HG03025 (cell line): ENCODE measurements at regions not wholly inside any gene's neighbourhood (a gene's known extent, or its start where the extent isn't known, plus 50 kb on each side); places are given as distances from the start of the nearest gene placed in this dataset.

Experiments used
- ATAC-seq: cut with Tn5 transposase; IDR thresholded peaks from one replicate; pipeline ENCODE4 v1.9.1; 2021; ENCODE audit warnings: mild to moderate bottlenecking, moderate library complexity; ENCODE audit not compliant: unreplicated experiment, low FRiP score

DNA sequence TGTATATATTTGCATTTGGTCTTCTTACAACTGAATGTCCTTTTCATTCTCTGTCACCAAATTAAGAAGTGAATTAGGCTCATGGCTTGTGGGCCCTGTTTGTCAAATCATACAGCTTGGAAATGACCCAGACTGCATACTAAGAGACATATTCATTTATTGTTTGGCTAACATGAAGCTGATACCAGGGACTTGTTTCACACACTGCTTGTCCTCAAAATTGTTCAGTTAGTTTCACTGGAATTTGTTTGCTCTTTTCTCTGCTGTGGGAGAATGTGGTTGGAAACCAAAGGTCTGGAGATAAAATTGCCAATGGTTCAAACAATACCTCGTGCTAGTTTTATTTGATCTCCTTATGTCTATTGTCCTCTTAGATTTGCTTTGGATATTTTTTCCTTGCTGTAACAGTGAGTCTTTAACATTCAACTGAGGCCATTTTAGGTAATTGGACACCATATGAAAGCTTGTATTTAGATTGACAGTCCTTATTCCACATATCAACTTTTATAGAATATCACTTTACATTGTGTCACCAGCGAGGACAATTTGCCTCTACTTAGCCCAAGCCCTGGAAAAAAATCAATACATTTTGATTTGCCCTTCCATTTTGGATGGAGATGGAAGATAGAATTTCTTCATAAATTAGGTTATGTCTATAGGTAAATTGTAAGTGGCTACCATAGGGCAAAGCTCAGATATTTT lies 144.3 kb upstream of the MTAP start:
- ATAC-seq = no peak

DNA sequence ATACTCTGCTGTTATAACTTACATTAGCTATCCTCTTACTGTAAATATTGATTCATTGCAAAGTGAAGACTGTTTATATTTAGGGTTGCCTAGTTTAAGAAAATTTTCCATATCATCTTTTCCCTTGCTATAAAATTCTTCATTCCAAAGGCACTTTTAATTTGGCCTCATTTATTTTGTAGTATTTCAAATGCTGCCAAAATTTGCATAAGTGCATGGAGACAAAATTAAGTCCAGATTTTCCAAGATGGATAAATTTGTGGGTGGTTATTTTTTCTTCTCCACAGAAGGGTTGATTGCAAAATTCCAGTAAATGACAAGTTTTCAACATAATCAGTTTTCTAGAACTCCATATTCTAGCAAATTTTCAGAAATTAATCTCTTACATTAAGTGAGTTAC lies 141.5 kb upstream of the MTAP start:
- no peak for ATAC-seq

DNA sequence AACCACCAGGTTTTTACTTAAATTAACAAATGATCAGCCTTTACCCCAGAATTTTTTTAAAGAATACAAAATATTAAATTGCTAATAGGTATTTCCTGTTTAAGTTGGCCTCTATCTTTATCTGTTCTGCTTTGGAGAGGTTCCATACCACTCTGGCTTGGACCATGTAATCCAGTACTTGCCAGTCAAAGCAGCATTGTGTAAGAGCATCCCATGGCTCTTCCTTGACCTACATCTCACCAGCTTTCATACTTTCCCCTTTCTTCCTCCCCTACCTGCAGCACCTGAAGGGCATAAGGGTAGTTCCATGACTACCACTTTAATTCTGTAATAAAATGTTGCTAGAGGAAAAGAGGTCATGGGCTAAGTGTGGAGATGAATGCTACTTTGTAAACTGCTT lies 140.8 kb upstream of the MTAP start:
- no peak for ATAC-seq

DNA sequence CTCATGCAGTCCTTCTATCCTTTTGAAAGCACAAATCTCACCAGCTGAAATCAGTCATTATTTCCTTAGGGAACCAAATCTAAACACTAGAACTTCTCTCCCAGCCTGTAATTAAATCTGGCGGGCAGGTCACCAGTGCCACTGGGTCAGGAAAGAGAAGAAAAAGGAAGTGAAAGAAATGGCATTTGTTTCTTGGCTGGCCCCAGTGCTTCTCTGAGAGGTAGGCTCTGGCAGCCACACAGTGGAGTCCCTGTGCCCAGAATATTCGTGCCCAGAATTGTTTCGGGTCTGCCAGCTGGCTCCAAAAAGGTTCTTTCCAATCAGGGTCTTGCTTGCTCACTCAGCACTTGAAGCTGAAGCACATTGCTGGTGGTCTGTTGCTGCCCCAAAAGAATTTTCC lies 133.9 kb upstream of the MTAP start:
- no peak for ATAC-seq

DNA sequence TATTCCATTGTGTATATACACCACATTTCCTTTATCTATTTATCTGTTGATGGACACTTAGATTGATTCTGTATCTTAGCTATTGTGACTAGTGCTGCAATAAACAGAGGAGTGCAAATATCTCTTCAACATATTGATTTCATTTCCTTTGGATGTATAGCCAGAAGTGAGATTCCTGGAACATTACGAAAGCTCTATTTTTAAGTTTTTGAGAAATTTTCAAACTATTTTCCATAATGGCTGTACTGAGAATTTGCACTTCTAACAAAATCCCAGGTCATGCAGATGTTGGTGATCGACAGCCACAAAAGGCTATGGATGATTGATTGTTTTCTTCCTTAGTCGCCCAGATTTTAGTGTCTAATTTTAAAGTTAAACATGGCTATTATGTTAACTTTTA lies 132.7 kb upstream of the MTAP start:
- no peak for ATAC-seq

GRCh38 chr9:21670374-21670773 lies 132.1 kb upstream of the MTAP start:
- no peak for ATAC-seq

DNA sequence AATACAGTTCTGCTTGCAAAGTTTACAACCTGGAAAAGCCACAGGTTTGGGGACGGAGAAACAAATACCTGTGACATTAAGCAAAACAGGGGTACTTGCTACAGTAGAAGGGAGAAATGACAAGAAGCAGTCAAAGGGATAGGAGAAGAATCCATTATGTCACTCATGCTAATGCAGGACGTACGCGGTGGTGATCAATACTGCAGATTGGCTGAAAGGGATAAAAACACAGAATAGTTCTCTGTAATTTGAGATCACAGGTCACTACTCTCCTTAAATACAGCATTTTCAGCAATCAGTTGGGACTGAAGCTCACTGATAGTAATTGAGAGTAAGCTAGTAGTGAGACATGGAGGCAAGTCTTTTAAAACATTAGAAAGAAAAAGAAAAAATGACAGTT lies 130.3 kb upstream of the MTAP start:
- ATAC-seq = no peak

- no peak for ATAC-seq
Observed at GRCh38 chr9:21672761-21673160, 129.7 kb upstream of the MTAP start.

DNA sequence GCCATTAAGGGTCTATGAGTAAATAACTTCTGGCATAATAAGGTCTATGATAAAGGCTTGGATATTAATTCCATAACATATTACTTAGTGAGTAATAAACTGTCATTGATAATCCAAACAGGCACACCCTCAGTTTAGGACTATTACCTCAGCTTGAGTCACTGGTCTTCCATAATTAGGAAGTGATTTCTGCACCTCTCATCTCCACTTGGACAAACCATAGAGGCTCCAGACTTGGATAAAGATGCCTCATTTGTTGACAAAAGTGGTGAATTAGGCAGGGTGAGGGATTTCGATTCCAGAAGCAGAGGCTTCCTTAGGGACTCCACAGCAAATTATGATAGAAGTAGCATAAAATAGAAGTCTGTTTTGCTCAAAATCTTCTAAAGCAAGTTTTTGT lies 127.5 kb upstream of the MTAP start:
- ATAC-seq = no peak

DNA sequence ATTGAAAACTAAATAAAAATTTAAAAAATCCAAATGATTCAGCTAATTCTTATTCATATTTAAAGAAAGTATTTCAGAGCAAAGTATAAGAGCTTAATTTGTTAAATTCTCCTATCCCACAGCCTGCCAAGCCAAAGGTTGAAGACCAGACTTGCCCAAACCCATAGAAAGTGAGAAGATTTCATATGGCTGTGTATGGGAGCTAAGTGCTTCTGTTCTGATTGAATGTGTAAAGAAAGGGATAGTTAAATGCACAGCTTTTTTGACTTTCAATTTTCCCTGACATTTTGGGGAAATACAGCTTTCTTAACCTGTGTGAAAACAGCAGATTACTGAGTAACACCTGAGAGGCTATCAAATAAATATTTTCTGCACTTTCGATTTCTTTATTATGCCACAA lies 125.0 kb upstream of the MTAP start:
- no peak for ATAC-seq

DNA sequence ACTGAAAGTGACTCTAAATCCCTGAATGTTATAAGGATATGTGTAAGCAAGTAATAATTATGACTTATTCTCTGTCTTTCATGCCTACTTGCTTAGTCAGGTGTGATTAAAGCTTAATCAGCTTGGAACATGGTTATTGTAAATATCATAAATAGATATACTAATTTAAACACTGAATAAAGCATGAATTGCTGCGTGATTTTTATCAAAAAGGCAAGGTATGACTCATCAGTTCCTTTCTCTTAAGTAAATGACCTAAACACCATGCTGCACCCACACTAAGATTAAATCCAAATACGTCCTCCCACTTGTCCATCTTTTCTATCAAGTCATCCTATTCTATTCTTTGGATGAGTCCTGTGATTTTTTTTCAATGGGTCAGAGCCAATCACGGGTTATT lies 124.6 kb upstream of the MTAP start:
- no peak for ATAC-seq

- no peak for ATAC-seq
Observed at GRCh38 chr9:21679432-21679831, 123.0 kb upstream of the MTAP start.

- ATAC-seq = no peak
Observed at GRCh38 chr9:21680590-21680989, 121.8 kb upstream of the MTAP start.

DNA sequence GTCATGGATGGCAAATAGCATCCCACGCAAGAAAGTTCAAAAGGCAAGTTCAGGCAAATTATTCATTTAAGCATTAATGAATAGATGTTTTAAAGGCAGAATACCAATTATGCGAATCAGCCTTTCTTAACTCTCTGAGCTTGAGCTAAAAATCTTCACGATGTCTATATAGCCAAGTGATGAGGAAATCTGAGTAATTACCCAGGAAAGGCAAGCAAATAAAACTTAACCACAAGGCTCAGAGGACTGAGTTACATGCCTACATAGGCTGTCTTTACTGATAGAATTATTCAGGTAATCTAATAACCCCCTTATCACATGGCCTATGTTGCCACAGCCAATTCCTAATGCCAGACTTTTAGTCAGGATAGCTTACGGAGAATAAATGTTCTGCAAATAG lies 120.8 kb upstream of the MTAP start:
- no peak for ATAC-seq

DNA sequence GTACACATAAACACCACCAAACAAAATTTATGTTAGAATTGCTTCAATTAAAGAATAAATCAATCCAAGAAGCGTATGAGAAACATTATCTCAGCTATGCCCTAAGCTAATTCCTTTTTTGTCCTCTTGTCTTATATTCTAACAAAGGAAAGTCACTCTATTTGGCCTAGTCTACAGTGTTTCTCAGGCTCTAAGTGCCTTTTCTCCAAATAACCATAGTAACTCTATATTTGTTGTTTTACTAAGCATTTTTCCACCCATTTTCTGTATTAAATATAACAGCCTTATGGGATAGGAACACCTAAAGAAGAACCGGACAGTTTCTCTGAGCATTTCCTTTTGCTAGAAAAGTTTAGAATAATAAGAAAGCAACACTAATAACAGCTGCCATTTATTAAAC lies 120.1 kb upstream of the MTAP start:
- no peak for ATAC-seq

DNA sequence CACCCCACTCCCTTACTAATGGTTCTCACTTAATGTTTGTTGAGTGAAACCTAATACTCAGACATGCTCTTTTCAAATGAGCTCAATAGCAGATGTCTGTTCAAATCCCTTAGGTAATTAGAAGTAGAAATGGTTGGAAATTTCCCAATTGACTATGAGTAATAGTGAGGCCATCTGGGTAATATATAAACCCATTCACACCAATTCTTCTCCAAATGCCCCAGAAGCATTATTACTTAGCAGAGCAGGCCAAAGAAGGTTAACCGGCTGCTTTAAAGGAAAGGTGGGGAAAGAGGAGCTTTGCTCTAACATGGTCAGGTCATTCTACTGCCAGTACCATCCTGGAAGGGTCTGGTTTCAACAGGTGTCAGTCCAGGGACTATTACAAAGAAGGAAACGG lies 119.5 kb upstream of the MTAP start:
- no peak for ATAC-seq

DNA sequence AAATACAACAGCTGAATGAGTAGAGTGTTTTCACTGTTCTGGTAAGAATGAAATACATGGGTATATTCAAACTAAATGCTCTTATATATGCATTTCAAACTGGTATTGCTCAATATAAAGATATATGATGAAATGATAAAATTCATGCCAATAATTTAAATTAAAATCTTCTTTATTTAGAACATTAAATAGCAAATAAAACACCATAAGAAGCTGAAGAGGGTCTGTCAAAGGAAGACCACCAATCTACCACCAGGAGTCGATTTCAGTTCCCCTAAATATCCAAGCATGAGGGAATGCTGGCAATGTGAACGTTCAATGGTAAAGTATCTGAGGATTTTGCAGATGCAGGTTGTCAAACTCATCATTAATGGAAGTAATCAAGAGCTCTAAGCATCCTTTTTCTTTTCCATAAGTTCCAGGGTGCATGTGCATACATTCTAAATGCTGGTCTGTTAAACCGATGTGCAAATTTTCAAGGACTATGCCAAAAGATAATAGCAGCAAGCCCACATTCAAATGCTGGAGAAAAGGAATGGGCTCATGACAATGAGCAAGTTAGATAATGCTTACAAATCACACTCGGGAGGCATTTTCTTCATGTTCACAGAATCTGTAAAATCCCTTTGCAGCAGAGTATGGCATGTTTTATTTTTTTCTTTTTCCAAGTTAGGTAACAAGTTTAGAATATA lies 118.8 kb upstream of the MTAP start:
- no peak for ATAC-seq

GRCh38 chr9:21684231-21684630 lies 118.2 kb upstream of the MTAP start:
- ATAC-seq = no peak

- ATAC-seq = no peak
Observed at GRCh38 chr9:21684831-21685362, 117.5 kb upstream of the MTAP start.

GRCh38 chr9:21685502-21685901 lies 116.9 kb upstream of the MTAP start:
- no peak for ATAC-seq

DNA sequence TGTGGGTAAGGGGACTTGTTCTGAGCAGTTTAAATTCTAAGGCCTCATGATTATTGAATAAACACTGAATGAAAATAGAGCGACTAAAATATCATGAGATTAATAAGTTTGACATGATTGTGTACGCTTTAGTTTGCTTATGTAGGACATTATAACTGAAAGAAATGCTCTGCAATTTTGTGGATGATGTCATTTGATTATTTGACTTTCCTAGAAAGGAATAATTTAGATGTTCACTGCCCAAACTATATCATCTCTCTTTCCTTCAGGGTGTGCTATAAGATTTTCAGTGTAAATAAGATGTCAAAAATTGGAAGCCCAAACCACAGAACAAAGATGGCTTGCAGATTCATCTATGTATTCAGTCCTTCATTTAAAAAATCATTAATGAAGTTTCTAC lies 115.7 kb upstream of the MTAP start:
- no peak for ATAC-seq

- no peak for ATAC-seq
Observed at GRCh38 chr9:21687351-21687750, 115.1 kb upstream of the MTAP start.
